ENCODE measurements at regions not wholly inside any gene's neighbourhood (a gene's known extent, or its start where the extent isn't known, plus 50 kb on each side); places are given as distances from the start of the nearest gene placed in this dataset.
"Not testable (repeated sequence)": the region's sequence is repeated elsewhere in the genome, so short reads cannot be mapped to it uniquely, and the experiment has no call there.

DNA sequence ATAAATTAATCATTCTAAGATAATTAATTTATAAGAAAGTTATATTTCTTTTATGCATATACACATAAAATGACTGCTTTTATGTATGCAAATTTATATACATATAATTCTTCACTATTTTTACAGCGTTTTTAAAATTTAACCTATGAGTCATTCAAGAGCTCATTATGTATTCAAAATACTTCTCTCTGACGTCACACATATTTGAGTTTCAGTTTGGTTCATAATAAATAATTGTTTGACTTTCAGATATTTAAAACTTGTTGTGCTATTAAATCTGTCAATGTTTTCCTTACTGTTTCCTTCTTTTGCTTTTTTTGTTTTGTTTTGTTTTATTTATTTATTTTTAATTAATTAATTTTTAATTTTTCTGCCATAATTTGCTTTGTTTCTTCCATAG is 467.5 kb upstream of the ADGRB3 start:
- H3K4me1 Mint-ChIP-seq, result no peaks in the 10 kb centered on the region
- H3K36me3 Mint-ChIP-seq (ENCODE audit: low read depth), result no peaks in the 10 kb centered on the region

DNA sequence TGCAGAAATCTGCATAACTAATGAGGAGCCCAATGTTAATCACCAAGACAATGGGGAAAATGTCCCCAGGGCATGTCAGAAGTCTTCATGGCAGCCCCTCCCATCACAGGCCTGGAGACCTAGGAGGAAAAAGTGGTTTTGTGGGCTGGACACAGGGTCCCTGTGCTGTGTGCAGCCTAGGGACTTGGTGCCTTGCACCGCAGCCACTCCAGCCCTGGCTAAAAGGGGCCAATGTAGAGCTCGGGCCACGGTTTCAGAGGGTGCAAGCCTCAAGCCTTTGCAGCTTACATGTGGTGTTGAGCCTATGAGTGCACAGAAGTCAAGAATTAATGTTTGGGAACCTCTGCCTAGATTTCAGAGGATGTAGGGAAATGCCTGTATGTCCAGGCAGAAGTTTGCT is 474.3 kb upstream of the ADGRB3 start:
- H3K9me3 Mint-ChIP-seq, result peaks cover 20% of the 10 kb centered on the region
- not testable (repeated sequence) for H3K27ac Mint-ChIP-seq; H3K36me3 Mint-ChIP-seq (ENCODE audit: low read depth); H3K27me3 Mint-ChIP-seq (ENCODE audit: low read depth); H3K4me1 Mint-ChIP-seq; H3K4me3 Mint-ChIP-seq

More for the DNA sequence above, 467.5 kb upstream of the ADGRB3 start:
- H3K27ac Mint-ChIP-seq, result no peak overlapping the region
- TF ChIP-seq, protein P1, sequence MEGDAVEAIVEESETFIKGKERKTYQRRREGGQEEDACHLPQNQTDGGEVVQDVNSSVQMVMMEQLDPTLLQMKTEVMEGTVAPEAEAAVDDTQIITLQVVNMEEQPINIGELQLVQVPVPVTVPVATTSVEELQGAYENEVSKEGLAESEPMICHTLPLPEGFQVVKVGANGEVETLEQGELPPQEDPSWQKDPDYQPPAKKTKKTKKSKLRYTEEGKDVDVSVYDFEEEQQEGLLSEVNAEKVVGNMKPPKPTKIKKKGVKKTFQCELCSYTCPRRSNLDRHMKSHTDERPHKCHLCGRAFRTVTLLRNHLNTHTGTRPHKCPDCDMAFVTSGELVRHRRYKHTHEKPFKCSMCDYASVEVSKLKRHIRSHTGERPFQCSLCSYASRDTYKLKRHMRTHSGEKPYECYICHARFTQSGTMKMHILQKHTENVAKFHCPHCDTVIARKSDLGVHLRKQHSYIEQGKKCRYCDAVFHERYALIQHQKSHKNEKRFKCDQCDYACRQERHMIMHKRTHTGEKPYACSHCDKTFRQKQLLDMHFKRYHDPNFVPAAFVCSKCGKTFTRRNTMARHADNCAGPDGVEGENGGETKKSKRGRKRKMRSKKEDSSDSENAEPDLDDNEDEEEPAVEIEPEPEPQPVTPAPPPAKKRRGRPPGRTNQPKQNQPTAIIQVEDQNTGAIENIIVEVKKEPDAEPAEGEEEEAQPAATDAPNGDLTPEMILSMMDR (IDR thresholded peaks at IDR 0.05; ENCODE audit: unreplicated experiment in 3 of 3), result no peak
- H3K4me3 Mint-ChIP-seq, result no peak overlapping the region
- peaks cover 3% of the 10 kb centered on the region for H3K9me3 Mint-ChIP-seq
- H3K27me3 Mint-ChIP-seq (ENCODE audit: low read depth), result no peaks in the 10 kb centered on the region

DNA sequence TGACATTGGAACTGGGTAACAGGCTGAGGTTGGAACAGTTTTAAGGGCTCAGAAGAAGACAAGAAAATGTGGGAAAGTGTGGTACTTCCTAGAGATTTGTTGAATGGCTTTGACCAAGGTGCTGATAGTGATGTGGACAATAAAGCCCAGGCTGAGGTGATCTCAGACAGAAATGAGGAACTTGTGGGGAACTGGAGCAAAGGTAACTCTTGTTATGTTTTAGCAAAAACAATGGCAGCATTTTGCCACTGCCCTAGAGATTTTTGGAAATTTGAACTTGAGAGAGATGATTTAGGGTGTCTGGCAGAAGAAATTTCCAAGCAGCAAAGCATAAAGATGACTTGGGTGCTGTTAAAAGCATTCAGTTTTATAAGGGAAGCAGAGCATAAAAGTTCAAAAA is 474.7 kb upstream of the ADGRB3 start:
- TF ChIP-seq, protein P1 (IDR thresholded peaks at IDR 0.05; ENCODE audit: unreplicated experiment in 3 of 3), result no peak
- H3K4me1 Mint-ChIP-seq, result no peaks in the 10 kb centered on the region
- peaks cover 20% of the 10 kb centered on the region for H3K9me3 Mint-ChIP-seq
- H3K27me3 Mint-ChIP-seq (ENCODE audit: low read depth), result no peaks in the 10 kb centered on the region
- peaks cover 5% of the 10 kb centered on the region for H3K36me3 Mint-ChIP-seq (ENCODE audit: low read depth)
- no peak overlapping the region for H3K4me3 Mint-ChIP-seq
- H3K27ac Mint-ChIP-seq, result no peak overlapping the region

DNA sequence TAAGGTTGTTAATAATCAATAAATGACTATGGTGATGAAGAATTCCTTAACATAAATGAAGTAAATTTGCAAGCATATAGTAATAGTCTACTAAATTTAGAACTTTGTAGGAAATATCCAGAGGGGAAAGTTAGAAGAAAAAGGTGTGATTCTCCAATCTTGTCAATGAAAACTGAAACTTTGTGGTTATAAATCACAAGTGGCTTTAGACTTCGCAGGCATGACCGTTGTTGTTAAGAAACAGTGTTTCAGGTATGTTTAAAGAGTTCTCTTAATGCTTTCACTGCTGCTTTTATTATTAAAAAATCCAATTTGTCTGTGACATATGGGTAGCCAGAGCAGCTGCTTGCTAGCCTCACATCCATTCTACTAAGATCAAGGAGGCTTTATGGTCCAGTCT is 475.6 kb upstream of the ADGRB3 start:
- no peak overlapping the region for H3K27ac Mint-ChIP-seq
- TF ChIP-seq, protein P1 (IDR thresholded peaks at IDR 0.05; ENCODE audit: unreplicated experiment in 3 of 3), result no peak
- no peak overlapping the region for H3K4me3 Mint-ChIP-seq
- H3K4me1 Mint-ChIP-seq, result no peaks in the 10 kb centered on the region
- H3K27me3 Mint-ChIP-seq (ENCODE audit: low read depth), result no peaks in the 10 kb centered on the region
- H3K36me3 Mint-ChIP-seq (ENCODE audit: low read depth), result peaks cover 5% of the 10 kb centered on the region
- peaks cover 20% of the 10 kb centered on the region for H3K9me3 Mint-ChIP-seq

DNA sequence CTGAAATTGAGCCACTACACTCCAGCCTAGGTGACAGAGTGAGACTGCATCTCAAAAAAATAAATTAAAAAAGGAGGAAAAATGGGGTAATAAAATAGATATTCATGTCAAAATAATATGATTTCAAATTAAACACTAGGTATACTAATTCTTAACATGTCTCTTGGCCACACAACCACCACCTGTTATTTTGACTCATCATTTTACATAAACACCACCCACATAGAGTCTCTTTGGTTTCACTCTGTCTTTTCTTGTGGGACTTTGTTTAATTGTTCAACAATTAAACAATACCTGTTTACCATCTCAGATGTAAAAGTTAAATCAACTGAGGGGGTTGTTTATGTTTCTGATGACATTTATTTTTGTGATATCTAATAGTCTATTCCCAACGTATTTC is 476.8 kb upstream of the ADGRB3 start:
- Mint-ChIP-seq H3K27me3 (ENCODE audit: low read depth) (no peaks in the 10 kb centered on the region), H3K4me1 (no peaks in the 10 kb centered on the region), H3K27ac (no peak overlapping the region), H3K4me3 (no peak overlapping the region), H3K9me3 (peaks cover 18% of the 10 kb centered on the region), H3K36me3 (ENCODE audit: low read depth) (peaks cover 5% of the 10 kb centered on the region)
- TF ChIP-seq, protein P1 (IDR thresholded peaks at IDR 0.05; ENCODE audit: unreplicated experiment in 3 of 3), result no peak

DNA sequence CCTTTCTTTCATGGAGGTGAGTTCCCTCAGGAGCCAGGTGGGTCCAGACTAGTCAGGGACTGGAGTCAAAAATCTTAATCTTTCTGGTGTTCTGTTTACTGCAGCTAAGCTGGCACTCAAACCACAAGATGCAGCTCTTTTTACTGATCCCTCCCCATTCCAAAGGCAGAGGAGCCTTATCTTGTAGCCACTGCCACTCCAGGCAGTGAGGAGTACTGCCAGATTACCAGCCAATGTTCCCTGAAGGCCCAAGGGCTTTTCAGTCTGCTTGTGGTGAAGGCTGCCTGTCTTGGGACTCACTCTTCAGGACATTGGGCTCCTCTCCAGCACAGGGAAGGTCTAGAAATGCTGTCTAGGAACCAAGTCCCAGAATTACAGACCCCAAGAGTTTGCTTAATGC is 490.4 kb upstream of the ADGRB3 start:
- no peaks in the 10 kb centered on the region for H3K4me1 Mint-ChIP-seq
- no peaks in the 10 kb centered on the region for H3K27me3 Mint-ChIP-seq (ENCODE audit: low read depth)
- H3K36me3 Mint-ChIP-seq (ENCODE audit: low read depth), result no peaks in the 10 kb centered on the region
- TF ChIP-seq, protein P1 (IDR thresholded peaks at IDR 0.05; ENCODE audit: unreplicated experiment in 3 of 3), result no peak
- H3K27ac Mint-ChIP-seq, result no peak overlapping the region
- no peak overlapping the region for H3K4me3 Mint-ChIP-seq
- H3K9me3 Mint-ChIP-seq, result peaks cover 5% of the 10 kb centered on the region

Measured in nephron (organoid).